SK-N-SH treated with all-trans-retinoic acid at 6 μM for 48 hours (cell line): ENCODE measurements at regions not wholly inside any gene's neighbourhood (a gene's known extent, or its start where the extent isn't known, plus 50 kb on each side); places are given as distances from the start of the nearest gene placed in this dataset.

ENCODE experiments used
- CREB5 ChIP-seq: fragments of 250-450 bp; sonication (Bioruptor Pico); IDR thresholded peaks from 2 replicates; pipeline ENCODE4 v1.5.1; 2020; ENCODE audit warnings: low read depth, mild to moderate bottlenecking, moderate library complexity
- PATZ1 ChIP-seq: fragments of 250-450 bp; sonication (Bioruptor Pico); IDR thresholded peaks from 2 replicates; pipeline ENCODE4 v1.8.0; 2020; ENCODE audit warnings: mild to moderate bottlenecking, moderate library complexity, borderline replicate concordance
- PPARA ChIP-seq: fragments of 250-450 bp; sonication (Bioruptor Pico); IDR thresholded peaks from 2 replicates; pipeline ENCODE4 v1.5.0; 2020; ENCODE audit warnings: mild to moderate bottlenecking, borderline replicate concordance
- TOX ChIP-seq: fragments of 250-450 bp; sonication (Bioruptor Pico); IDR thresholded peaks from 2 replicates; pipeline ENCODE4 v1.8.0; 2021; ENCODE audit warnings: mild to moderate bottlenecking, moderate library complexity, borderline replicate concordance
- ZNF8 ChIP-seq: fragments of 450-650 bp; formaldehyde crosslinking; IDR thresholded peaks from 2 replicates; pipeline ENCODE4 v1.5.0; 2020; ENCODE audit warnings: mild to moderate bottlenecking, moderate library complexity

DNA sequence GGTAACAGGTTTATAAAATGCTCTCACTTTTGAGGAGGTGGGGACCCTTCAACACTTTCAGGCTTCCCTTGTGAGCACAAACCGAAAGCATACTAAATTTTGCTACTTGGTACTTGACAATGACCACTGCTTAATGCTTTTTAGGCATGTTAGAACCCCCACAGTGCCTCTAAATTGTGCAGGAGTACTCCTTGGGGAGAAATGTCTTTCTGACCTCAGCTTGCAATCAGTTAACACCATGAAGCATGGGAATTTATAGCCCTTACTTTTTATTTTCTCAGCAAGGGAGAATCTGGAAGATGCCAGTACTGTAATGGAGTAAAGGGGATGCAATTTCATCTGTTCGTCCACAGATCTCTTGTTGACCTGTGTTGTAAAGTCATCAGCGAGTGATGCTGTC, 308.9 kb upstream of the TBC1D5 start:
- TF ChIP-seq PATZ1, result no peak
- TF ChIP-seq TOX (CRISPR knock-in tag), result no peak
- TF ChIP-seq CREB5 (CRISPR knock-in tag), result no peak
- TF ChIP-seq PPARA (CRISPR knock-in tag), result no peak
- TF ChIP-seq ZNF8 (CRISPR knock-in tag), result no peak
